ENCODE measurements at regions not wholly inside any gene's neighbourhood (a gene's known extent, or its start where the extent isn't known, plus 50 kb on each side); places are given as distances from the start of the nearest gene placed in this dataset.

- no peak for TF ChIP-seq REST (IDR thresholded peaks at IDR 0.05; ENCODE audit: low read depth)
- no peak for TF ChIP-seq TAF1 (IDR thresholded peaks at IDR 0.05; ENCODE audit: low read depth)
- TF ChIP-seq ZBTB7A (IDR thresholded peaks at IDR 0.05; ENCODE audit: low read depth): no peak
- TF ChIP-seq EP300 (IDR thresholded peaks at IDR 0.05; ENCODE audit: borderline replicate concordance): no peak
- TF ChIP-seq CEBPB (IDR thresholded peaks at IDR 0.05): no peak
Measured at GRCh38 chr1:4963251-4963650, 308.8 kb downstream of the AJAP1 start.

Data from Ishikawa (cell line).